VCaP (cell line): ENCODE measurements at regions not wholly inside any gene's neighbourhood (a gene's known extent, or its start where the extent isn't known, plus 50 kb on each side); places are given as distances from the start of the nearest gene placed in this dataset.
A peak's percentile ranks its signal among the peaks of the same experiment; 100 is the strongest.

ENCODE experiments used
- H3K27ac ChIP-seq: fragments of 450-650 bp; 2 replicates; pipeline ENCODE4 v1.5.1; 2017
- CTCF ChIP-seq: fragments of 450-650 bp; conservative IDR thresholded peaks from 2 replicates; pipeline ENCODE4 v1.5.1; 2017; ENCODE audit warnings: mild to moderate bottlenecking, moderate library complexity

DNA sequence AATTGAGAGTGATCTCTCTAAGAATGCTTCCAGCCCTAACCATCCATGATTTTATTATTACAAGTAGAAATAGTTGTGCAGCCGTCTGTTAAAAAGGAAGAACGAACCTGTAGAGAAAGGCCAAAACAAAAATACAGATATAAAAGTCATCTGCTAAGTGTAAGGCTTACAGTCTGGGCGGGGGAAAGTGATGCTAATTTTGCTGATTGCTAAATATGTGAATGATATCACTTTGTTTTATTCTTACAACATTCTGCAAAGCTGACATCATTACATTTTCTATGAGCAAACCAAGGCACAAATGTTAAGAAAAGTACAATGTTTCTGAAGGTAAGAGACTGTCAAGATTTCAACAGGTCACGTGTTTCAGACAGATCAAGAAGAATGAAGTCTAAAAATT lies 101.5 kb upstream of the RAP1B start:
- no peak for TF ChIP-seq CTCF
- H3K27ac ChIP-seq, result no peak overlapping the region

DNA sequence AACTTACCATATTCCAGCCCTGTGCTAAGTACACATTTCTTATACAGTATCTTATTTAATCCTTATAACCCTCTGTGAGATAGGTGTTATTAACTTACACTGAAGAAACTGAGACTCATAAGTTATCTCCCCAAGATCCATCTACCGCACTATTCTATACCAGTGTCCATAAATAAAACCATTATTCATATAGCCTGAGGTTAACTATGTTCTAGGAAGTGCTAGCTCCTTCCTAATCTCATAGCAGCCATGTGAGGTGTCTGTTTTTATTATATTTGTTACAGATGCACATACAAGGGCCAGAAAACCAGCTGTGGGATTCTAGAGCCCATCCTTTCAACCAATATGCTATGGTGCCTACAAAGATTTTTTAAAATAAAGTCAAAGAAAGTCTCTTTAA lies 100.3 kb upstream of the RAP1B start:
- TF ChIP-seq CTCF, result no peak
- no peak overlapping the region for H3K27ac ChIP-seq

- no peak overlapping the region for H3K27ac ChIP-seq
- no peak for TF ChIP-seq CTCF
Observed at GRCh38 chr12:68514807-68515411, 95.8 kb upstream of the RAP1B start.

GRCh38 chr12:68515793-68516192 lies 94.9 kb upstream of the RAP1B start:
- H3K27ac ChIP-seq, result no peak overlapping the region
- no peak for TF ChIP-seq CTCF

GRCh38 chr12:68521321-68521839 lies 89.3 kb upstream of the RAP1B start:
- H3K27ac ChIP-seq, result peak overlapping the region; percentile 71
- no peak for TF ChIP-seq CTCF

- H3K27ac ChIP-seq, result peak overlapping the region; percentile 71
- no peak for TF ChIP-seq CTCF
Observed at GRCh38 chr12:68521848-68522502, 88.7 kb upstream of the RAP1B start.

- TF ChIP-seq CTCF, result no peak
- H3K27ac ChIP-seq, result no peak overlapping the region
Observed at GRCh38 chr12:68529466-68529865, 81.2 kb upstream of the RAP1B start.
